Stomach (tissue), 4 donors: ENCODE measurements at regions not wholly inside any gene's neighbourhood (a gene's known extent, or its start where the extent isn't known, plus 50 kb on each side); places are given as distances from the start of the nearest gene placed in this dataset.
A peak's percentile ranks its signal among the peaks of the same experiment; 100 is the strongest.

ENCODE experiments used
- CTCF ChIP-seq, 7 experiments: fragments of 450-650 bp in 4 of 7; fragments of 200-600 bp in 3 of 7; sonication (generic) in 3 of 7; IDR thresholded peaks; one replicate each; pipeline ENCODE4 v1.5.1; 2016 to 2019; ENCODE audit warnings: antibody characterized with exemption in 7 of 7, control low read depth in 2 of 7, mild to moderate bottlenecking in 1 of 7
- EP300 ChIP-seq: sonication (generic); formaldehyde crosslinking; IDR thresholded peaks from one replicate; pipeline ENCODE4 v1.6.1; 2017; ENCODE audit warnings: antibody characterized with exemption
- POLR2A ChIP-seq, 4 donors: fragments of 450-650 bp; IDR thresholded peaks; one replicate each; pipeline ENCODE4 v1.6.1; 2016; ENCODE audit warnings: antibody characterized with exemption in 4 of 4, control low read depth in 2 of 4, mild to moderate bottlenecking in 1 of 4, moderate library complexity in 1 of 4
- POLR2AphosphoS5 ChIP-seq, 3 donors: sonication (generic); formaldehyde crosslinking; IDR thresholded peaks; one replicate each; pipeline ENCODE4 v1.6.1; 2016; ENCODE audit warnings: antibody characterized with exemption in 3 of 3

- TF ChIP-seq CTCF (IDR thresholded peaks at IDR 0.05): no peak
- TF ChIP-seq POLR2A (IDR thresholded peaks at IDR 0.05): no peak
- no peak for TF ChIP-seq EP300
- peak in 2 of 3 donors; percentile 44 to 47 for TF ChIP-seq POLR2AphosphoS5 (IDR thresholded peaks at IDR 0.05)
Observed at GRCh38 chr14:55850825-55851241, 267.4 kb upstream of the PELI2 start.
